ENCODE measurements at regions not wholly inside any gene's neighbourhood (a gene's known extent, or its start where the extent isn't known, plus 50 kb on each side); places are given as distances from the start of the nearest gene placed in this dataset.

- peak; percentile 82 for DNase-seq (ENCODE audit: low read depth)
- no peak overlapping the region for H3K4me3 ChIP-seq (ENCODE audit: low read depth, low read length)
- TF ChIP-seq CTCF (conservative IDR thresholded peaks at IDR 0.05; ENCODE audit: low read depth, low read length), result peak; percentile 32
Measured at GRCh38 chr12:11958221-11959091, 112.3 kb upstream of the BCL2L14 start.

GRCh38 chr12:11959117-11959823 is 111.5 kb upstream of the BCL2L14 start:
- H3K4me3 ChIP-seq (ENCODE audit: low read depth, low read length), result no peak overlapping the region
- TF ChIP-seq CTCF (conservative IDR thresholded peaks at IDR 0.05; ENCODE audit: low read depth, low read length), result peak; percentile 6
- no peak for DNase-seq (ENCODE audit: low read depth)

- H3K4me3 ChIP-seq (ENCODE audit: low read depth, low read length), result no peak overlapping the region
- no peak for TF ChIP-seq CTCF (conservative IDR thresholded peaks at IDR 0.05; ENCODE audit: low read depth, low read length)
- DNase-seq (ENCODE audit: low read depth), result no peak
Measured at GRCh38 chr12:11960646-11961045, 110.1 kb upstream of the BCL2L14 start.

GRCh38 chr12:11961686-11962085 is 109.1 kb upstream of the BCL2L14 start:
- TF ChIP-seq CTCF (conservative IDR thresholded peaks at IDR 0.05; ENCODE audit: low read depth, low read length), result no peak

GRCh38 chr12:11962860-11963259 is 107.9 kb upstream of the BCL2L14 start:
- DNase-seq (ENCODE audit: low read depth), result no peak
- H3K4me3 ChIP-seq (ENCODE audit: low read depth, low read length), result no peak overlapping the region
- no peak for TF ChIP-seq CTCF (conservative IDR thresholded peaks at IDR 0.05; ENCODE audit: low read depth, low read length)

More at GRCh38 chr12:11961686-11962085, 109.1 kb upstream of the BCL2L14 start:
- H3K4me3 ChIP-seq (ENCODE audit: low read depth, low read length), result no peak overlapping the region
- DNase-seq (ENCODE audit: low read depth), result no peak

- no peak for DNase-seq (ENCODE audit: low read depth)
- no peak overlapping the region for H3K4me3 ChIP-seq (ENCODE audit: low read depth, low read length)
- TF ChIP-seq CTCF (conservative IDR thresholded peaks at IDR 0.05; ENCODE audit: low read depth, low read length), result no peak
Measured at GRCh38 chr12:11963841-11964471, 106.8 kb upstream of the BCL2L14 start.
